Stimulated activated naive B cell treated with anti-CD40 and anti-IgM and Interleukin-4, amounts not matched to agents 10 μg/mL and 1 μg/mL and 100 μg/mL, for 72 hours (primary cell): ENCODE measurements at regions not wholly inside any gene's neighbourhood (a gene's known extent, or its start where the extent isn't known, plus 50 kb on each side); places are given as distances from the start of the nearest gene placed in this dataset.

Experiments used
- ATAC-seq, 2 donors: fragments of 150-1000 bp; cut with Tn5 transposase; replicated peaks; 2 replicates each; pipeline ENCODE4 v1.10.0; 2021; ENCODE audit warnings: moderate library complexity in 1 of 2
- DNase-seq: peaks from one replicate; pipeline ENCODE4 v3.0.0; 2021
- H3K27ac Mint-ChIP-seq: one replicate; pipeline ENCODE4 v1.8.0; 2022; ENCODE audit warnings: mild to moderate bottlenecking, mixed read lengths
- H3K27me3 Mint-ChIP-seq, 2 donors: one replicate each; pipeline ENCODE4 v1.8.0; 2022; ENCODE audit warnings: mixed read lengths in 2 of 2
- H3K36me3 Mint-ChIP-seq, 2 donors: one replicate each; pipeline ENCODE4 v1.8.0; 2022; ENCODE audit warnings: mixed read lengths in 2 of 2, mild to moderate bottlenecking in 1 of 2
- H3K4me1 Mint-ChIP-seq, 2 donors: one replicate each; pipeline ENCODE4 v1.8.0; 2022; ENCODE audit warnings: mixed read lengths in 2 of 2, mild to moderate bottlenecking in 1 of 2
- H3K4me3 Mint-ChIP-seq, 2 donors: one replicate each; pipeline ENCODE4 v1.8.0; 2022; ENCODE audit warnings: mild to moderate bottlenecking in 2 of 2, mixed read lengths in 2 of 2, moderate library complexity in 1 of 2
- H3K9me3 Mint-ChIP-seq, 2 donors: one replicate each; pipeline ENCODE4 v1.8.0; 2022; ENCODE audit warnings: mixed read lengths in 2 of 2, mild to moderate bottlenecking in 1 of 2

DNA sequence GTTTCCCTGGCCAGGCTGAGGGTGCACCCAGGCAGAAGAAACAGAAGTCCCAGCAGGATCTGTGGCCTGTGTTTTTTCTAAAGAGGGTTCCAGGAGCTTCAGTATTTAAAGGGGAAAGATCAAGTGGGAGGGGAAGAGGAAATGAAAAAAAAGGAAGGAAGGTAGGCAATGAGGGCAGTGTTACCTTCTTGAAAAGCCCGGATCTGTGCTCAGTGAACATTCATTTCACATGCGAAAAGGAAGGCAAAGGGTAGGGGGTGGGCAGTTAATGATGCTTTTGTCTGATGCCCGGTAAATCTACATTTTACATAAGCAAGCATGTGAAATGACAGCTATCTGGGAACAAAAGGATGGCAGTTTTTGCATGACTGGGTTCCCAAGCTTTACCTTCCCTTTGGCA is 326.2 kb downstream of the UQCRFS1 start:
- H3K4me3 Mint-ChIP-seq: no peak overlapping the region
- peaks cover 0 to 9% of the 10 kb centered on the region in 2 donors for H3K27me3 Mint-ChIP-seq
- DNase-seq: no peak
- H3K27ac Mint-ChIP-seq: no peak overlapping the region
- peaks cover 8 to 17% of the 10 kb centered on the region in 2 donors for H3K4me1 Mint-ChIP-seq
- ATAC-seq: peak; percentile 60 to 63
- no peaks in the 10 kb centered on the region for H3K36me3 Mint-ChIP-seq
- peaks cover 0 to 1% of the 10 kb centered on the region in 2 donors for H3K9me3 Mint-ChIP-seq

DNA sequence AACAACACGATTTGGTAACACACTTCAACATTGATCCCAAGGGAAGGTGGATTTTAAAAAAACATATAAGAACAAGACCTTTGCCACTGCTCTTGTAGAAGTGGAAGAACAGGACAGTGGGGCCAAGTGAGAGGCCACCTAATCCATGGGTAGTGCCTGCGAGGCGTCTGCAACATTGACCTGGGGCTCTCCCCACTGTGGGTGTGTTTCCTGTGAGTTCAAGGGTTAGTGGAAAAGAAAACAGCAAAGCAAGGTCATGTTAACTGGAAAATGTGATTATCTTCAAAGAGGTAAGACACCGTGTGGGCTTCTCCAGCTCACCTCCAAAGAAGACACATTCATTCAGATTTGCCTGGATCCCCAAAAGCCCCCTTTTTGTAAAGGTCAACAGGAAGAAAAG is 327.0 kb downstream of the UQCRFS1 start:
- Mint-ChIP-seq H3K27me3 (peaks cover 0 to 9% of the 10 kb centered on the region in 2 donors), H3K27ac (no peak overlapping the region), H3K4me1 (peaks cover 10 to 22% of the 10 kb centered on the region in 2 donors), H3K9me3 (peaks cover 0 to 1% of the 10 kb centered on the region in 2 donors), H3K36me3 (no peaks in the 10 kb centered on the region), H3K4me3 (no peak overlapping the region)
- peak in 1 of 2 donors; percentile 47 for ATAC-seq
- DNase-seq: no peak

DNA sequence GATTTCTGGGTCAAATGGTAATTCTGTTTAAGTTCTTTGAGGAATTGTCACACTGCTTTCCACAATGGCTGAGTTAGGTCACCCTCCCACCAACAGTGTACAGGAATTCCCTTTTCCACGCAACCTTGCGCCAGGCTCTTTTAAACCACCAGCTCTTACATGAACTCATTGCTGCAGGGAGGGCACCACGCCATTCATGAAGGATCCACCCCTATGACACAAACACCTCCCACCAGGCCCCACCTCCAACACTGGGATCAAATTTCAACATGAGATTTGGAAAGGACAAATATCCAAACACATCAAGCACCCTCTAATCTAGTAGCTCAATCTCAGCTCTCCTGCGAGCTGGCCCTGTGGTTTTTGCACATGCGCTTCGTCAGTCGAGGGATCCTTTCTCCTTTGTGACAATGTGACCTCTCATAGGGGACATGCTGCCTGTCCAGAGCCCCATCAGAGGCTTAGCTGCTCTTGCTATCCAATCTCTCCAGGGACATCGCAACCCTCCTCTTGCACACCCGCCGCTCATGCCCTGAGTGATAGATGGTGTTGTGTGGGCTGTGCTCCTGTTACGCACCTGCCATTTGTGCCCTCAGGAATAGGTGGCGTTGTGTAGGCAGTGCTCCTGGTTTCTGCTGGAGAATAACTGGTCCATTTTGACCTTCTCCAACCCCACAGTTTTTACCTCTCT is 328.0 kb downstream of the UQCRFS1 start:
- H3K4me3 Mint-ChIP-seq: no peak overlapping the region
- no peaks in the 10 kb centered on the region for H3K36me3 Mint-ChIP-seq
- peaks cover 0 to 1% of the 10 kb centered on the region in 2 donors for H3K9me3 Mint-ChIP-seq
- DNase-seq (no peak), ATAC-seq (no peak)
- no peak overlapping the region for H3K27ac Mint-ChIP-seq
- H3K27me3 Mint-ChIP-seq: peaks cover 0 to 9% of the 10 kb centered on the region in 2 donors
- H3K4me1 Mint-ChIP-seq: peaks cover 10 to 22% of the 10 kb centered on the region in 2 donors

DNA sequence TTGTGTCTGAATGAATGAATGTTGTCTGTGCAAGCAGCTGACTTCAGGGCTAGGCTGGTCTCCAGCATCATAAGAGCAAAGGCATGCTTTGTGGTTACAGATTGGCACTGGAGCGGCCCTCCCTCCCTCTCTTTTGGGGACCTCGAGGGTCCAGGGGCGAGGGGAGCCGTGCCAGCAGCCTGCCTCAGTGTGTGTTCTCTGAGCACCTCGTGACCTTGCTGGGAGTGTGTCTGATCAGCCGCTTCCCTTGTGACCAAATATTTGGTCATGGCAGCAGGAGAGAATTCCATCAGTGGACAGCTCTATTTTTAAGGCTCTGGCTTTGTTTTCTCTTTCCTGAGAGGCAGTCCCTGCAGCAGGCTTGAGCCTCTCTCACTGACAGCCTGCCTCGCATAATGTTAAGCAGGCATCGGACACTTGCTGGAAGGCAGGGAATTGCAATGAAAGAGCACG is 329.7 kb downstream of the UQCRFS1 start:
- Mint-ChIP-seq H3K36me3 (no peaks in the 10 kb centered on the region), H3K27me3 (peaks cover 0 to 6% of the 10 kb centered on the region in 2 donors), H3K4me3 (no peak overlapping the region), H3K9me3 (peaks cover 0 to 1% of the 10 kb centered on the region in 2 donors), H3K4me1 (peaks cover 10 to 22% of the 10 kb centered on the region in 2 donors), H3K27ac (no peak overlapping the region)
- no peak for ATAC-seq
- no peak for DNase-seq

DNA sequence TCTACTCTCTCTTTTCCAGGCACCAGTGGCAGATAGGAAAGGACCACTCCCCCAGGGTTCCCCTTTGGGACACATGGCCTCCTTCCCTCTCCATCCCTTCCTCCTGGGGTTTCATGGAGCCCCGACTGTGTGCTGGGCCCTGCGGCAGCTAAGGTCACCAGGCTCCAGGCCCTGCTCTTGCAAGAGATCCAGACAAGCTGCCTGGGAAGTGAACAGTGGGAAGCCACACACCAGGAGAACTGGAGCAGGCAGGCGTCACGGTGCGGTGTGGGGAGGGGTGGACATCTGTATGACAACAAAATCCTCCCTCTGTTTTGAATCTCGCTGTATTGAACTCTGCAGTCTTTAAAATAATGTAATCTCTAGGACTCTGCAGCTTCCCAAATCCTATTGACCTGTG is 330.1 kb downstream of the UQCRFS1 start:
- Mint-ChIP-seq H3K4me1 (peaks cover 10 to 22% of the 10 kb centered on the region in 2 donors), H3K9me3 (peaks cover 0 to 1% of the 10 kb centered on the region in 2 donors), H3K36me3 (no peaks in the 10 kb centered on the region), H3K4me3 (no peak overlapping the region), H3K27ac (no peak overlapping the region), H3K27me3 (peaks cover 0 to 6% of the 10 kb centered on the region in 2 donors)
- ATAC-seq (no peak), DNase-seq (no peak)

DNA sequence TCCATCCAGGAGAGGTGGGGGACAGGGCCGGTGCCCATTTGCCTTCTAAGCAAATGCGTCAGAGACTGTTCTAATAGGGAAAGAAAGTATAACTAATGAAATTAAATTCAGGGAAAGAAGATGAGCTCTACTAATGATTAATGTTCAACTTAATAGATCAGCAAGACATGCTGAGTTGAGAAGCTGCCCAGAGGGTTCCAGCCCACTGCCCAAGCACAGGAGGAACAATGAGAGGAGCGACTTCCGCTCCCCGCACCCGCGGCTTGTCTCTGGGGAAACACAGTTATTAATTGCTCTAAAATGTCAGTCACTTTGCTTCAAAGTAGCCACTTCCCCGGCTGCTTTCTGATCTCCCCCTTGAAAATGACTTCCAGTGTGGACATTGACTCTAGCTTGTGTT is 331.3 kb downstream of the UQCRFS1 start:
- H3K4me1 Mint-ChIP-seq: peaks cover 8 to 19% of the 10 kb centered on the region in 2 donors
- H3K9me3 Mint-ChIP-seq: peaks cover 0 to 1% of the 10 kb centered on the region in 2 donors
- ATAC-seq (peak; percentile 66), DNase-seq (peak; percentile 6)
- no peak overlapping the region for H3K27ac Mint-ChIP-seq
- H3K4me3 Mint-ChIP-seq: no peak overlapping the region
- H3K27me3 Mint-ChIP-seq: peaks cover 6% of the 10 kb centered on the region in 2 donors
- H3K36me3 Mint-ChIP-seq: no peaks in the 10 kb centered on the region

DNA sequence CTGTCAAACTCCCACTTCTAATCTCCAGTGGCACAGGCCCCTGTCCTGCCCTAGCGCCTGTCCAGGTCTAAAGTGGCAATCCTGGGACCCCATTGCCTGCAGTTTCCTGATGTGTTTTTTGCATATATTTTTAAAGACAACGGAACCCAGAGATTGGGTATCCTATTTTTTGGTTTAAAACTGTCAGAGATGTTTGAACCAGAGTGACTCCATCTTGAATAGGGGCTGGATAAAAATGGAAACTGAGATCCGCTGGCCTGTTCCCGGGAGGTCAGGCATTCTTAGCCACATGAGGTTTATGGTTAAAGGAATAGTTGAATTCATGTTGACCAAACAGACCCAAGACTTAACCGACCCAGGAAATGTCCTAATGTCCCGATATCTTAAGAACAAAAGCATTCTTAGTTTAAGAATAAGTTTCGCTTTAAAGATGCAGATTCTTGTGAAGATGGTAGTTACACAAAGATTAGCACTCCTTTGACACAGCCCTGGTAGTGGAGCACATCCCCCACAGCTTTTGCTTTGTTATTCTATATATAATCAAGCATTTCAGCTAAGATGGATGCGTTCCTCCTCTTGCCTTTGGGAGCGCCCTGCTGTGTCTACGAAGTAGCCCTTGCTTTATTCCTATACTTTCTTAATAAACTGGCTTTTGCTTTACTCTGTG is 332.1 kb downstream of the UQCRFS1 start:
- DNase-seq: no peak

DNA sequence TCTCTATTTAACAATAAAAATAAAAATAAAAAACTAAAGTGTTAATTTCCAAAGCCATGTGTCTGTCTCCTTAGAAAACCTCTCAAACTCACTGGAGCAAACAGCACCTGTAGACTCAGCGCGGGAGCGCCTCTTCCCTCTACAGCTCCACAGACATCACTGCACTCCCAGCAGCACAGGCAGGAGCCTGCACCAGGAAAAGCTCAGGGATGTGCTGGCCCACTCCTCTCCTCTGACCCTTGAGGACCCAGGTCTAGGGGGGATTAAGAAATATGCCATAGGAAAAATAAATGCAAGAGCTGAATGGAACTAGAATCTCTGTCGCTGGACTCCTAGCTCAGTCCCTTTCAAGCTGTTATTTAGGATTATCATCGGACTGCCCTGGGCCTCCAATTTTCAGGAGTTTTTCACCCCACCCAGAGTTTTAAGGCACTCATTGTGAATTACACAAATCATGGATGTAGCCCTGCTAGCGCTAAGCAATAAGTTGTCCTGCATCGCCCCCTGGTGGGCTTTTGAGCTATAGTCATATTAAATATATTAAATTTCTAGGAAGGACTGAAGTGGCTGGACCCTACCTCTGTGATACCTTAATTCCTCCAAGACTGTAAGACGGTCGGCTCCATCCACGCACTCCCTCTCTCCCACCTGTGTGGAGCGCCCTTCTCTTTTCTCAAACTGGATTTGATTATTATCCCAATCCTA is 333.9 kb downstream of the UQCRFS1 start:
- Mint-ChIP-seq H3K36me3 (no peaks in the 10 kb centered on the region), H3K27ac (no peak overlapping the region)

More for the DNA sequence above, 332.1 kb downstream of the UQCRFS1 start:
- Mint-ChIP-seq H3K36me3 (no peaks in the 10 kb centered on the region), H3K4me3 (no peak overlapping the region), H3K4me1 (peaks cover 5 to 13% of the 10 kb centered on the region in 2 donors), H3K9me3 (peaks cover 0 to 1% of the 10 kb centered on the region in 2 donors), H3K27me3 (peaks cover 6% of the 10 kb centered on the region in 2 donors), H3K27ac (no peak overlapping the region)
- no peak for ATAC-seq

DNA sequence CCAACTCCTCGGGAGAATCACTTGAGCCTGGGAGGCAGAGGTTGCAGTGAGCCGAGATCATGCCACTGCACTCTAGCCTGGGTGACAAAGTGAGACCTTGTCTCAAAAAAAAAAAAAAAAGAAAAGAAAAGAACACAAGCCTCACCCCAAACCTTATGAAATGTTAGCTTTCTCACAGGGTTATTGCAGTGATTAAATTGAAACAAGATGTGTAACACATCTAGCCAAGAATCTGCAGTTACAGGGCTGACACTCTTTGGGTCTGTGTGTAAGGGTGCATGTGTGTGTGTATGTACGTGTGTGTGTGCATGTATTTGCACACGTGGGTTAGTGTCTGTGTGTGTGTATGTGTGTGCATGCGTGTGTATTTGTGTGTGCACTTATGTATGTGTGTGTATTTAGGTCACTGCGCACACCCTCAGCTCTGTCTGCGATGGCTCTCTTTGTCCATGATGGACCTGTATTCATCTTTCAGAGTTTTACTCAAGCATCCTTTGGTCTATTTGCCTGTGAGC is 336.3 kb downstream of the UQCRFS1 start:
- Mint-ChIP-seq H3K4me3 (no peak overlapping the region), H3K27me3 (peaks cover 0 to 12% of the 10 kb centered on the region in 2 donors), H3K9me3 (peaks cover 2 to 3% of the 10 kb centered on the region in 2 donors), H3K36me3 (no peaks in the 10 kb centered on the region), H3K4me1 (peaks cover 2 to 5% of the 10 kb centered on the region in 2 donors), H3K27ac (no peak overlapping the region)
- ATAC-seq (no peak), DNase-seq (no peak)

More for the DNA sequence above, 333.9 kb downstream of the UQCRFS1 start:
- ATAC-seq (peak; percentile 69 to 87), DNase-seq (peak; percentile 24)
- Mint-ChIP-seq H3K4me3 (no peak overlapping the region), H3K9me3 (no peaks in the 10 kb centered on the region), H3K27me3 (peaks cover 0 to 6% of the 10 kb centered on the region in 2 donors), H3K4me1 (peaks cover 5 to 10% of the 10 kb centered on the region in 2 donors)

DNA sequence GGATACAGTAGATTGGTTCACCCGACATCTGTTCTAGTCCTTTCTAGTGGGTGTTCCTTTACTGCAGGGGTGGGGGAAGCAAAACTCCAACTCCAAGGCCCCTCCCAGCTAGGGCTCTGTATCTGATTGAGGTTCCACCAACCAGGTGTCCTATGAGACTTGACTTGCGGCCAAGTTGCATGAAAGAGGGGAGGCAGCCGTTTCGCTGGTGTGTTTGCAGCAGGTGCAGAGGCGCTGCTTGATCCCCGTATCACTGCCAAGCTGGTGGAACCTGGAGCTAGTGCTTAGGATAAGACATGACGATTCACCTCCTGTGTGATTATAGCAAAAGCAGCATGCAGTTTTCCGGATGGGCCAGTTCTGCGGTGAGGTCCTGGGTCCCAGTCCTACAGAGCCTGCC is 338.2 kb downstream of the UQCRFS1 start:
- Mint-ChIP-seq H3K4me3 (no peak overlapping the region), H3K4me1 (no peaks in the 10 kb centered on the region), H3K36me3 (no peaks in the 10 kb centered on the region), H3K27me3 (peaks cover 0 to 12% of the 10 kb centered on the region in 2 donors), H3K9me3 (peaks cover 2 to 3% of the 10 kb centered on the region in 2 donors), H3K27ac (no peak overlapping the region)
- ATAC-seq (no peak), DNase-seq (no peak)

DNA sequence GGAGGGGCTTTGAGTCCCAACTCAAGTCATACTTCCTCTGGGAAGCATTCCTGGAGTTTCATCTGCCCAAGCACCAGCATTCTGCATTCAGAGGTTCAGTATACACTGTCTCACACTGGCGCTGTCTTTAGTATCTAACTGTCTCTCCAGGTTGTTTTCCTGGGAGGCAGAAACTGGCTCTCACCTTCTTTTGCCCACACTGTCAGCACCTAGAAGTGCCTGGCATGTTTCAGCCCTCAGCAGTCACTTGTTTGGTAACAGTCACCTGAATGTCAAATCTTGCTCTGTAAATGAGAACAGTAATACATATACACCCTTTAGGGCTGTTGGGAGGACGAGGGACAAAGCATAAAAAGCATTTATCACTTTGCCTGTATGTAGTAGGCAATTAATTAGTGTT is 339.6 kb downstream of the UQCRFS1 start:
- Mint-ChIP-seq H3K36me3 (no peaks in the 10 kb centered on the region), H3K4me3 (no peak overlapping the region), H3K9me3 (peaks cover 5 to 9% of the 10 kb centered on the region in 2 donors), H3K4me1 (peaks cover 4 to 6% of the 10 kb centered on the region in 2 donors), H3K27me3 (peaks cover 0 to 12% of the 10 kb centered on the region in 2 donors), H3K27ac (no peak overlapping the region)
- ATAC-seq (no peak), DNase-seq (no peak)

DNA sequence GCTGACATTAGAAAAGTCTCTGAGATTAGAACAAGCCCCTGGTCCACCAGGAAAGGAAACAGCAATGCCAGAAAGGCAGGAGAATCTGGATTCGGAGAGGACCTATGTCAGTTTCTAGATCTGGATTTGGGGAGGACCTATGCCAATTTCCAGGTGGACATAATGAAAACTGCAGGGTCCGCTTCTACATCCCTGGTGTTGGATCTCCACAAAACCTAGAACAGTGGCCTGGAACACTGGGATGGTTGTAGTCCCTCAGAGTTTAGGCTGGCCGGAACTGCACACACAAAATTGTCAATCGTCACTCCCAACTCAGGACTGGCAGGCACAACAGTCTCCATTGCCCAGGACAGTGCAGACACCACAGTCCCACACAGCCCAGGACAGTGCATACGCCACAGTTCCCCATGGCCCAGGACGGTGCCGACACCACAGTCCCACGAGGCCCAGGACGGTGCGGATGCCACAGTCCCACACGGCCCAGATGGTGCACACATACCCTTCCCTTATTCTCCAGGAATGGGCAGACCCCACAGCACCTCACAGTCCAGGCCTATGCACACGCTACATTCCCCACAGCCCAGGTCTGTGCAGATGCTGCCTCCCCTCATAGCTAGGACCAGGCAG is 341.7 kb downstream of the UQCRFS1 start:
- Mint-ChIP-seq H3K4me1 (peaks cover 4 to 6% of the 10 kb centered on the region in 2 donors), H3K36me3 (no peaks in the 10 kb centered on the region), H3K27me3 (peaks cover 0 to 5% of the 10 kb centered on the region in 2 donors), H3K9me3 (peaks cover 8 to 9% of the 10 kb centered on the region in 2 donors), H3K27ac (no peak overlapping the region), H3K4me3 (no peak overlapping the region)
- no peak for ATAC-seq
- DNase-seq: no peak

DNA sequence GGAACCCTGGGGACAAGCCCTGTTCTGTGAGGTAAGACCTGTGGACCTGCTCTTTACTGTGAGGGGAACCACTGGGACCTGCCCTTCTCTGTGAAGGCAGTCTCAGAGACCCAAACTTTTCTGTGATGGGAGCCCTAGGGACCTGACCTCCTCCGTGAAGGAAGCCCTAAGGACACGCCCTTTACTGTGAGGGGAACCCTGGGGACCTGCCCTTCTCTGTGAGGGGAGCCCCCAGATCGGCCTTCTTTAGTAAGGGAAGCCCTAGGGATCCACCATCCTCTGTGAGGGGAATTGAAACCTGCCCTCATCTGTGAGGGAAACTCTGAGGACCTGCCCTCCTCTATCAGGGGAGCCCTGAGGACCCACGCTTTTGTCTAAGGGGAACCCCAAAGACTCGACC is 343.5 kb downstream of the UQCRFS1 start:
- DNase-seq (peak; percentile 60), ATAC-seq (peak; percentile 86 to 87)
- no peaks in the 10 kb centered on the region for H3K36me3 Mint-ChIP-seq
- H3K27me3 Mint-ChIP-seq: peaks cover 0 to 5% of the 10 kb centered on the region in 2 donors
- no peak overlapping the region for H3K4me3 Mint-ChIP-seq
- H3K4me1 Mint-ChIP-seq: peaks cover 4 to 6% of the 10 kb centered on the region in 2 donors
- peaks cover 8 to 9% of the 10 kb centered on the region in 2 donors for H3K9me3 Mint-ChIP-seq
- no peak overlapping the region for H3K27ac Mint-ChIP-seq

DNA sequence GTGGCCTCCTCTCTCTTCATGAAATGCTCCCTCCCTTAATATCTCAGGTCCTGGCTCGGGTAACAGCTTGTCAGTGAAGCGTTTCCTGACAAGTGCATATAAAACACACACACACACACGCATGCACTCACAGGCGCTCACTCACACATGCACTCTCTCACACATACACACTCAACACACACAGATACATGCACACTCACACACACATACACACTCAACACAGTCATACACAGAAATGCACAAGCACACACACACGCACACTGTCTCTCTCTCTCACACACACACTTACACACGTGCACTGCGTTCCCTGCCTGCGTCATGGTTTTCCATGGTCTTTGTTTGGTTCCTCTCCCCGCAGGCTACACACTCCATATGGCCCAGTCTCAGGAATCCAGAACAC is 344.1 kb downstream of the UQCRFS1 start:
- no peak for ATAC-seq

More for the DNA sequence above, 344.1 kb downstream of the UQCRFS1 start:
- no peak for DNase-seq
- no peak overlapping the region for H3K27ac Mint-ChIP-seq
- H3K27me3 Mint-ChIP-seq: peaks cover 0 to 5% of the 10 kb centered on the region in 2 donors
- H3K9me3 Mint-ChIP-seq: peaks cover 8 to 9% of the 10 kb centered on the region in 2 donors
- H3K4me3 Mint-ChIP-seq: no peak overlapping the region
- no peaks in the 10 kb centered on the region for H3K36me3 Mint-ChIP-seq
- peaks cover 4 to 11% of the 10 kb centered on the region in 2 donors for H3K4me1 Mint-ChIP-seq
